Medulla oblongata (tissue), 1 donor: ENCODE measurements at regions not wholly inside any gene's neighbourhood (a gene's known extent, or its start where the extent isn't known, plus 50 kb on each side); places are given as distances from the start of the nearest gene placed in this dataset.
"Not testable (repeated sequence)": the region's sequence is repeated elsewhere in the genome, so short reads cannot be mapped to it uniquely, and the experiment has no call there.

Experiments used
- DNase-seq: peaks from one replicate; pipeline ENCODE4 v3.0.0-alpha.2; 2015; ENCODE audit errors: extremely low spot score

DNA sequence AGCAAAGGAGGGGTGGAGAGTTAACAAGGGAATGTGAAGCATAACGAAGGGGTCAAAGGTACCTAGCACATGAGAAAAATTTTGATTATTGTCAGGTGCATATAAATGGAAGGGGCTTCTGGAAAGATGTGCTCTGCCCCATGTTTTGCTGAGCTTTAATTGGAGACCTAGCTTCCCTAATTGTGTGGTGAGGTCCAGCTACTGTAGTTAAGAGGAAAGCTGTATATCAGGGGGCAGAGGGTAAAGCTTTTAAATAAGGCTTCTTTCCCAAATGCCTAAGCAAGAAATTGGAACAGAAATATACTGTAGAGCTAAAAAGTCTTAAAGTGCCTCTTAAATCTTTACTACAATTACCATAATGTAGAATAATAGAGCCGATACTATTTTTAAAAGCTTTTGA is 267.2 kb downstream of the MAT2B start:
- no peak for DNase-seq

GRCh38 chr5:163773226-163773625 is 267.8 kb downstream of the MAT2B start:
- DNase-seq = no peak

DNA sequence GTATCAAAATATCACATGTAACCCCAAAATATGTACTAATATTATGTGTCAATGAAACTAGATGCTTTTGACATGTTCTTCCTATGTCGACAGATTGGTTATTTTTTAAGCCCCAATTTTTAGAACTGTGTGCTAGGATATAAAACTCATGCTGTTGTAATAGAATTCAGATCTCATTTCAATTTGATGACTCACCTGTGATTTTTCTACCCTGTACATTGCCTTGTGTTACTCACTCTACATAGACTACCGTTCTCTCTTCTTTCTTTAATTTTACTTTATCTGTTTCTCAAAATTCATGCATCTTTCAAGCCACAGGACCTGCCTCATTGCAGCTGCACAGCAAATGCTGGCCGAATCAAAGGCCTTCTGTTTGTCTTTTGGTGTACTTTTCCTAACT is 284.5 kb downstream of the MAT2B start:
- DNase-seq = no peak

GRCh38 chr5:163790497-163790896 is 285.1 kb downstream of the MAT2B start:
- DNase-seq = no peak

DNA sequence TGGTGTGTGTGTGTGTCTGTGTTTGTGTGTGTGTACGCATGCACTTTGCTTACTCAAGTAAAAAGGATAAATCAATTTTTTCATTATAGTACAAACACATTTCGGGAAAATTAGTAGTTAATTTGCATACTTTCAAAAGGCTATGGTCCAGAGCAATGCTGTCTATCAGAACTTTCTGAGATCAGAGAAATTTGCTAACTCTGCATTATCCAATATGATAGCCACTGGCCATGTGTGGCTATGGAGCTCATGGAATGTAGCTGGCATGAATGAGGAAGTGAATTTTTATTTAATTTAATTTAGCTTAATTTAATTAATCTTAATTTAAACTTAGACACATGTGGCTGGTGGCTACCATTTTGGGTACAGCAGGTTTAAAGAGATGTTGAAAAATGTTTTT is 289.6 kb downstream of the MAT2B start:
- DNase-seq = no peak

DNA sequence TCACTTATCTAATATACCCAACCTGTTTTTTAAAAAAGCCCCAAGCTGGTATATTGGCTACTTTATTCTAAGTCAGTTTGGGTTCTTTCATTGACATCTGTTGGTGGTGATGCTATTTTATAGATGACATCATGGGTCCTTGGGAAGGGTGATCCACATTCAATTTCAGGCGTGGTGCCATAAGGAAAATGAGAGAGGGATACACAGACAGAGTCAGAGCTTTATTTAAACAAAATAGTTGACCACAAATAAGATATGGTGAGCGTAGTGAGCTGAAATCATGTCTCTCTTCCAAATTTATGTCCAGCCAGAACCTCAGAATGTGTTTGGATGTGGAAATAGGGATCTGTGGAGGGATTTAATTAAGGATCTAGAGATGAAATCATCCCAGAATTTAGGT is 302.4 kb downstream of the MAT2B start:
- no peak for DNase-seq

GRCh38 chr5:163809473-163809872 is 304.1 kb downstream of the MAT2B start:
- no peak for DNase-seq

- no peak for DNase-seq
Measured at GRCh38 chr5:163813900-163814299, 308.5 kb downstream of the MAT2B start.

- DNase-seq = no peak
Measured at GRCh38 chr5:163815240-163815791, 309.9 kb downstream of the MAT2B start.

- DNase-seq = no peak
Measured at GRCh38 chr5:163821142-163821541, 315.7 kb downstream of the MAT2B start.

DNA sequence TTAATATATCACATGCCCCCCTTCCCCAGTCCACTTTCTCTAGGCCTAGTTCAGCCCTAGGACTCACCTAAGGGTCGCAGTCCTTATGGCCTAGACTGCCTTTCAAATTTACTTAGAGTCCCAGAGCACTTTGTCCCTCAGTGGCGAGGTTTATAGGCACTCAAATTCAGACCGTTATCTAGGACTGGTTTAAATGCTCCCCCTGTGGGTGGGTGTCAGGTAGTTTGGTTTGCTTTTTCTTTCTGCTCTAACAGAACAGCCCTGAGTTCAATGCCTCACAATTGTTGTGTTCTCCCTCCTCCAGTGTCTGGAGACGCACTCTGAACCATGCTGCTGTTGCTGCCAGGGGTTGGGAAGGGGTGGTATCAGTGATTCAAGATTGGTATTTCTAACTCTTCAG is 317.1 kb downstream of the MAT2B start:
- DNase-seq = no peak

DNA sequence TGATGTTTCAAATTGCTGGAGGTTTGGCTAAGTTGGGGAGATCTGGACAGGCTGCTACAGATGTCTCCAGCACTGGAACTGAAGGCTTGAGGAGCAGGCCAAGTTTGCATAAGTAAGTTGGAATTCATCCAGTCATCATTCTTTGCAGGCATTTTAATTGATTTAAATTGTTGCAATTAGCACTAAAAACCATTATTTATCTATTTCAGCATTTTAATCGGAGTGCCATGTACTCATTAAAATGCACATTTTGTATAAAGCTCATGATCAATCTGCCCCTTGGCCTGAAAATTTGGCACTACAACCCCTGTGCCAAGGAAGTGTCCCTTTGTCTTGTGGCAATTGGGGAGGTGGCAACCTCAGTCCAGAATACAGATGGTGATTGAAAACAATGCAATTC is 320.2 kb downstream of the MAT2B start:
- DNase-seq = no peak

DNA sequence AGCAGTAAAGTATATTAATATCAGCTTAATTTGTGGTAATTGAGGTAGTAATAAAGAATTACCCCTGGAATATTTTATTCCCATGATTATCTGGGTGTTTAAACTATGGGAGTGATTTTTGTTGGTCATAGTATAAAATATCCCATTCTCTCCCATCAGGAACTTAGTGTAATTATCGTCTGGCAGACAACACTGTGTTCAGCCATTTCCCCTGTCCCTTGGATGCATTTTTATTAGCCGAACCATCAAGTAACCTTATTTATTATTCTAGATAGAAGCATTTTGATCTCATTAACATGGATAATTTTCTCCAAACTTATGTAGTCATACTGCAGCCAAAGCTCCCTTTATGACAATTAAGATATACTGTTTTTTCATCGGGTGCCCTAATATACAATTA is 320.8 kb downstream of the MAT2B start:
- DNase-seq = no peak

DNA sequence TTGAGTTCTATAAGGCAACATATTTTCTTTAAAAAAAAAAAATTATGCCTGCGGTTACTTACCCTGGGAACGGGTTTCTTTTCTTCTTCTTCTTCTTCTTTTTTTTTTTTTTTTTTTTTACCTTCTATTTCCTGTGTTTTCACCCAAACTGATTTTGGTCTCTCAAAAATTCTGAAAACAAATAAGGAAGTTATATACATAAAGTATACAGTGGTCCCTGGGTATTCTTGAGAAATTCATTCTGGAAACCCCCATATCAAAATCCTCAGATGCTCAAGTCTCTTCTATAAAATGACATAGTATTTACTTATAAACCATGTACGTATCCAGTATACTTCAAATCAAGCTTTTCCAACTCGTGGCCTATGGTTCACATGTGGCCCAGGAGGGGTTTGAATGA is 326.7 kb downstream of the MAT2B start:
- DNase-seq = no peak

DNA sequence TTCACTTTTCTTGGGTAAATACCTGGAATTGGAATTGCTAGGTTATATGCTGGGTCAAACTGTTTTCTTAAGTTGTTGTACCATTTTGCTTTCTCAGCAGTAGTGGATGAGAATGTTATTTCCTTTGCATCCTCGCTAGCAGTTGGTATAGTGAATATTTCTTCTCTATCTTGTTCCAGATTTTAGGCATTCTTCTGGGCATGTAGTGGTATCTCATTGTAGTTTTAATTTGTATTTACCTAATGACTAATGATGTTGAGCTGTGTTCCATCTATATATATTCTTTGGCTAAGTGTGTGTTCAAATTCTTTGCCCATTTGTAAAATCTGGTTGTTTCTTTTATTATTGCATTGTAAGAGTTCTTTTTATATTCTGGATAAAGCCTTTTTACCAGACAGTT is 333.3 kb downstream of the MAT2B start:
- DNase-seq = no peak

GRCh38 chr5:163846512-163846911 is 341.1 kb downstream of the MAT2B start:
- DNase-seq = no peak

GRCh38 chr5:163855754-163856153 is 350.3 kb downstream of the MAT2B start:
- DNase-seq = no peak

DNA sequence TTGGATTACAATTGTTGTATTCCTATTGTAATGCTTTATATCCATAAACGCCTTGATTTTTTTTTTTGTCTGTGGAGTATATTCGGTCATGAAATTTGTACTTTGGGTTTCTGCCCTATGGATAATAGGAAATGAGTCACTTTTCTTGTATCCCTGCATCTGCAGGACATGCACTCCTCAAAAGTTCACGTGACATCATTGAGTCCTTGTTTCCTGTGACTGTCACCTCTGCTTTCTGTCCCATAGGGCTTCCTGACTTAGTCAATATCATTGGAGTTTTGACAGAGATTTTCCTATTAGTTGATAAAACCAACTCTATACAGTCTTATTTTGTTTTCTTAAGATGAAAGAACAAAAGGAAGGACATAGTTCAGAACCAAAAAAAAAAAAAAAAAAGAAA is 356.3 kb downstream of the MAT2B start:
- no peak for DNase-seq

- DNase-seq = no peak
Measured at GRCh38 chr5:163867324-163867723, 361.9 kb downstream of the MAT2B start.

GRCh38 chr5:163867738-163868137 is 362.3 kb downstream of the MAT2B start:
- DNase-seq = no peak

DNA sequence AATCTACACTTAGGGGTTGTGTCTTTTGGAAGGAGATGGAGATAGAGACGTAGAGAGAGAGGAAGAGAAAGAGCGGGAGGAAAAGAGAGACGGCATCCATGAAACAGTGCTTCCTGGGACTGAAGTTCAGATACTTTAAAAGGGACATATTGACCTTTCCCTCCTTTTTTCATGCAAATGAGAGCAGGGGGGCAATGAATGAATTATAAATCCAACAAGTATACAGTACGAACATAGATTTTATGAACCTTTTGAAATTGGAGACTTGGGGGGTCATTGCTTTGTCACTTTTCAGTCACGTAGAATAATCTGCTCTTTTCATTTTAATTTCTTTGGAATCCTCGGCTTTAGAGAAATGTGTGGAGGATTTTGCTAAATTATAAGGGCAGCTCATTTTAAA is 364.2 kb downstream of the MAT2B start:
- DNase-seq = no peak

DNA sequence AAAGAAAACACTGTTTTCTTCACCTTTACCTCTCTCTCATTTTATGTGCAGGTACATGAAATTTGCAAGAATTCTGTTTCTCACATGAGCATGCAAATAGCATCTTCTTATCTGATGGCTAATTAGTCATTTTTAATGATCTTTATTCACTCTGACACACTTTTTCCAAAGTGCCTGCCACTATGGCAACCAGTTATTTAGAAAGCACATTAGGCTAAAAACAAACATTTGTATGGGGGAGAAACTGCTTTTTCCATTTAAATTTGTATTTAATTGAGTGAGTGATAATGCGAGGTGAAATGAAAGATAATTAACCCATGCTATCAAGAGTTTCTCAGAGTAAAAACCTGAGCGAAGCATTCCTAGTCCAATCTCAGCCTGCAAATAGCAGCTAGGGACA is 365.0 kb downstream of the MAT2B start:
- no peak for DNase-seq

- no peak for DNase-seq
Measured at GRCh38 chr5:163874431-163874830, 369.0 kb downstream of the MAT2B start.

DNA sequence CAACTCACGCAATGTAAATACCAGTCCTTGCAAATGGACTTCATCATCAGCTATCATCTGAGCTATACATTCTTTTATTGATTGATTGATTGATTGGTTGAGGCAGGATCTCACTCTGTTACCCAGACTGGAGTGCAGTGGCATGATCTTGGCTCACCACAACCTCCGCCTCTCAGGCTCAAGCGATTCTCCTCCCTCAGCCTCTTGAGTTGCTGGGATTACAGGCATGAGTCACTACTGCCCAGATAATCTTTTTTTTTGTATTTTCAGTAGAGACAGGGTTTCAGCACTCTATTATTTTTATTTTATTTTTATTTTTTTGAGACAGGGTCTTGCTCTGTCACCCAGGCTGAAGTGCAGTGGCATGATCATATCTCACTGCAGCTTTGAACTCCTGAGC is 369.5 kb downstream of the MAT2B start:
- DNase-seq = not testable (repeated sequence)

DNA sequence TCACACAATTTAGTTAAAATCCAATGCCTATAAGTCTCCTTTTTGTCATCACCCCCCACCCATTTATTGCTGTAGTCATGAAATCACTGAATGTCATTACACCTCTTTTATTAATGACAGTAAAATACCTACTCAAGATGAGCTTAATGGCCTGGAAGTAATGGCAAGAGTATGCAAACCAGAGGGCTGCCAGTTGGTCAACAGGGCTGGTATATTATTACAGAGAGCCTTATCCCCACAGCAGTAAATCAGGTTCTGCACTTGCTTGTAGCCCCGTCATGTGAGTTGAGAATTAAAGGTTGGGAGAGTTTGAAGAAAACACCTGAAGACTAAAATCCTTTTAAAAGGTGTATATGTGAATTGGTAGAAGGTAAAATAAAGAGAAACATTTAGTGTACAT is 372.4 kb downstream of the MAT2B start:
- DNase-seq = no peak
